ENCODE measurements at regions not wholly inside any gene's neighbourhood (a gene's known extent, or its start where the extent isn't known, plus 50 kb on each side); places are given as distances from the start of the nearest gene placed in this dataset.

- WGBS (ENCODE audit: insufficient coverage, low lambda C conversion rate): 76% methylated on average over 4 of the region's 5 CpGs
- DNase-seq: no peak
- Histone ChIP-seq H3K27ac (ENCODE audit: low read length) (no peak overlapping the region), H3K9me3 (ENCODE audit: control insufficient read depth, low read depth, low read length) (no peaks in the 10 kb centered on the region), H3K27me3 (ENCODE audit: control insufficient read depth, insufficient read depth, low read length) (no peaks in the 10 kb centered on the region), H3K36me3 (ENCODE audit: control insufficient read depth, insufficient read depth, low read length) (no peaks in the 10 kb centered on the region), H3K4me3 (ENCODE audit: low read length) (no peak overlapping the region), H3K4me1 (ENCODE audit: control insufficient read depth, insufficient read depth, low read length) (no peaks in the 10 kb centered on the region)
Measured at GRCh38 chr6:91097364-91097763, 510.5 kb upstream of the MAP3K7 start.

DNA sequence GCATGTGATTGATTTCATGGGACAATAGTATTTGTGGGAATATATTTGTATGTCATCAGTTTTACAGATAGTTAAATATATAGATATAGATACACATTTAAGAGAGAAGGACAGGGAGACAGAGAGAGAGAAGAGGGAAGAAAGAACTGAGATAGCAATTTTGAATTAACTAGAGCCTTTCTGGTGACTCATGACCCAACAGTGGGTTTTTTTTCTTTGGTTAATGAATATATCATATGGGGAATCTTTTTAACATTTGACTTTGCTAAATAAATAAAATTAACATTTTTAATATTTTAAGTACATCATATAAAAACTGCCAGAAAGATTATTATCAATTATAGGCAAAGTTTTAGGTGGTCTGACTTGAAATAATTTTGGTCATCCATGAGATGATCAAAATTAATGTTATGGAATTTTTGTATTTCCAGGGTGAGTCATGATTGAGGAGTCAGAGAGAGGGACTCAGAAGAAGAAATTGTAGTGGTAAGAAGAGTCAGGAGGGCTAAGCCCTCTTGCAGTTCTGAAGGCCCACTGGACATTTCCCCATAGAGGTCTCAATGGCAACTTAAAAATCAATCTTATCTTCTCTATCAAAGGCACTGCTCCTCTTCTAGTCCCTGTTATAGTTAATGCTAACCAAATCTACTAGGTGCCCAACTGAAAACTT, 508.1 kb upstream of the MAP3K7 start:
- DNase-seq: no peak
- H3K36me3 ChIP-seq (ENCODE audit: control insufficient read depth, insufficient read depth, low read length): no peaks in the 10 kb centered on the region
- H3K27ac ChIP-seq (ENCODE audit: low read length): no peak overlapping the region
- H3K4me1 ChIP-seq (ENCODE audit: control insufficient read depth, insufficient read depth, low read length): no peaks in the 10 kb centered on the region
- H3K9me3 ChIP-seq (ENCODE audit: control insufficient read depth, low read depth, low read length): no peaks in the 10 kb centered on the region
- H3K27me3 ChIP-seq (ENCODE audit: control insufficient read depth, insufficient read depth, low read length): no peaks in the 10 kb centered on the region
- no peak overlapping the region for H3K4me3 ChIP-seq (ENCODE audit: low read length)

DNA sequence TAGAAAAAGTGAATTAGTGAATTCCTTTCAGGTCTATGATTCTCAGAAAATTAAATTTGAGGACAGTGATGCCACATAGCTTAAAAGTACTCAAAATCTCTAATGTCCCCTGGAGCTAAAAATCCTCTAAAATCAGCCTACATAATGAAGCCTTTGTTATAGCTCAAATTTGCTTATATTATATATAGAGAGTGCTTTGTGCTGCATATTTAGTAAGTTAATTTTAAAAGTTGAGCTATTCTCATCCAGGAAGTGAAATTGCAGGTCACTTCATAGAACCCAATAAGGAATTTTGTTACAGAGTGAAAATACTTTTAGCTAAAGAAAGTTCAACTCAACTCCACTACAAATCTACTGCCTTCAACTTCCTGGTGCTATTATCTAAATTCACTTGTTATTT, 507.5 kb upstream of the MAP3K7 start:
- no peaks in the 10 kb centered on the region for H3K27me3 ChIP-seq (ENCODE audit: control insufficient read depth, insufficient read depth, low read length)
- H3K9me3 ChIP-seq (ENCODE audit: control insufficient read depth, low read depth, low read length): no peaks in the 10 kb centered on the region
- no peaks in the 10 kb centered on the region for H3K36me3 ChIP-seq (ENCODE audit: control insufficient read depth, insufficient read depth, low read length)
- no peaks in the 10 kb centered on the region for H3K4me1 ChIP-seq (ENCODE audit: control insufficient read depth, insufficient read depth, low read length)
- no peak overlapping the region for H3K4me3 ChIP-seq (ENCODE audit: low read length)
- no peak for DNase-seq
- H3K27ac ChIP-seq (ENCODE audit: low read length): no peak overlapping the region

- no peaks in the 10 kb centered on the region for H3K4me1 ChIP-seq (ENCODE audit: control insufficient read depth, insufficient read depth, low read length)
- no peaks in the 10 kb centered on the region for H3K9me3 ChIP-seq (ENCODE audit: control insufficient read depth, low read depth, low read length)
- no peaks in the 10 kb centered on the region for H3K36me3 ChIP-seq (ENCODE audit: control insufficient read depth, insufficient read depth, low read length)
- no peak for DNase-seq
- no peak overlapping the region for H3K4me3 ChIP-seq (ENCODE audit: low read length)
- WGBS (ENCODE audit: insufficient coverage, low lambda C conversion rate): 40% methylated on average over 1 of the region's 2 CpGs
- no peaks in the 10 kb centered on the region for H3K27me3 ChIP-seq (ENCODE audit: control insufficient read depth, insufficient read depth, low read length)
- no peak overlapping the region for H3K27ac ChIP-seq (ENCODE audit: low read length)
Measured at GRCh38 chr6:91088976-91089375, 502.1 kb upstream of the MAP3K7 start.

GRCh38 chr6:91088515-91088914, 501.6 kb upstream of the MAP3K7 start:
- Histone ChIP-seq H3K27ac (ENCODE audit: low read length) (no peak overlapping the region), H3K27me3 (ENCODE audit: control insufficient read depth, insufficient read depth, low read length) (no peaks in the 10 kb centered on the region), H3K36me3 (ENCODE audit: control insufficient read depth, insufficient read depth, low read length) (no peaks in the 10 kb centered on the region), H3K9me3 (ENCODE audit: control insufficient read depth, low read depth, low read length) (no peaks in the 10 kb centered on the region), H3K4me3 (ENCODE audit: low read length) (no peak overlapping the region), H3K4me1 (ENCODE audit: control insufficient read depth, insufficient read depth, low read length) (no peaks in the 10 kb centered on the region)
- DNase-seq: no peak
- WGBS (ENCODE audit: insufficient coverage, low lambda C conversion rate): 80% methylated on average over 1 of the region's 1 CpG

GRCh38 chr6:91087908-91088307, 501.0 kb upstream of the MAP3K7 start:
- Histone ChIP-seq H3K9me3 (ENCODE audit: control insufficient read depth, low read depth, low read length) (no peaks in the 10 kb centered on the region), H3K27ac (ENCODE audit: low read length) (no peak overlapping the region), H3K36me3 (ENCODE audit: control insufficient read depth, insufficient read depth, low read length) (no peaks in the 10 kb centered on the region), H3K4me3 (ENCODE audit: low read length) (no peak overlapping the region), H3K27me3 (ENCODE audit: control insufficient read depth, insufficient read depth, low read length) (no peaks in the 10 kb centered on the region), H3K4me1 (ENCODE audit: control insufficient read depth, insufficient read depth, low read length) (no peaks in the 10 kb centered on the region)
- WGBS (ENCODE audit: insufficient coverage, low lambda C conversion rate): 29% methylated on average over 1 of the region's 4 CpGs
- no peak for DNase-seq

DNA sequence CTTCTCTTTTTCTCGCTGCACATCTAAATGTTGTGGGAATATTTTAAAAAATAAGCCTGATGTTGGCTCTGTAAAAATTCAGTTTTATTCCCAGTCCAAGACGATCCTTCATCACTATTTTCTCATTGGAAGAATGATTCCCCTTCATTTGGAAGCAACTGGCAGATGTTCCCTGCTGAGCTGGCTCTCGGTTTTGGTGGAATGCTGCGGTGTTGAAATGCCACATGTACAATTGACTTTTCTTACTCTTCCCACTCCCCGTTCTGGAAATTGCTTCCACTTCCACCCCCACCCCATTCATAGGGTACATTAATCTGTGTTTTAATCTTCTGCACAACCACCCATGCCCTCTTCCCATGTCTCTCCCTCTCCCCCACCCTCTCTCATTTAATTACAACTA, 496.3 kb upstream of the MAP3K7 start:
- H3K36me3 ChIP-seq (ENCODE audit: control insufficient read depth, insufficient read depth, low read length): no peaks in the 10 kb centered on the region
- DNase-seq: no peak
- H3K27me3 ChIP-seq (ENCODE audit: control insufficient read depth, insufficient read depth, low read length): no peaks in the 10 kb centered on the region
- WGBS (ENCODE audit: insufficient coverage, low lambda C conversion rate): 80% methylated on average over 2 of the region's 5 CpGs
- H3K9me3 ChIP-seq (ENCODE audit: control insufficient read depth, low read depth, low read length): no peaks in the 10 kb centered on the region
- peaks cover 8% of the 10 kb centered on the region for H3K4me1 ChIP-seq (ENCODE audit: control insufficient read depth, insufficient read depth, low read length)
- H3K27ac ChIP-seq (ENCODE audit: low read length): no peak overlapping the region
- H3K4me3 ChIP-seq (ENCODE audit: low read length): no peak overlapping the region

DNA sequence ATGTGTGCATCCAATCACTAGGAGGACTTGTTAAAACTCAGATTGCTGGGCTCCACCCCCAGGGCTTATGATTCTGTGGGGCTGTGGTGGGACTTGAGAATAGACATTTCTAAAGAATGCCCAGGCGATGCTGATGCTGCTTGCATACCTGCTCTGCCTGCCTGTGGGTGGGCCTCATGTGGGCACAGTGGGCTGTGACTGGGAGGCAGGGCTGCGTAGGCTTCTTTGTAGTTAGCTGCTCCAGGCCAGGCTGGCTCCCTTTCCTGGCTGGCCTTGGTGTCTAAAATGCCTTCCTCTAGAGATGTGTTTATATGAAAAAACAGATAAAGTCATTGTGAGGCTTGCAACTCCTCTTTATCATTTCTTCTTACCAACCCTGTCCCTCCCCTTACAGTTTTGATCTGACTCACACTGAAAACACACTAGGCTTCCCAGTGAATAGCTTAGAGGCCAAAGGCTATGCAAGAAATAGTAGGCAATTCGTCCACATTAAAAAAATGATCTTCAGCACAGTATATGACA, 495.5 kb upstream of the MAP3K7 start:
- no CpG with 5 or more reads among the region's 3 CpGs for WGBS (ENCODE audit: insufficient coverage, low lambda C conversion rate)
- no peak for DNase-seq
- no peaks in the 10 kb centered on the region for H3K27me3 ChIP-seq (ENCODE audit: control insufficient read depth, insufficient read depth, low read length)
- no peak overlapping the region for H3K27ac ChIP-seq (ENCODE audit: low read length)
- H3K9me3 ChIP-seq (ENCODE audit: control insufficient read depth, low read depth, low read length): no peaks in the 10 kb centered on the region
- no peaks in the 10 kb centered on the region for H3K36me3 ChIP-seq (ENCODE audit: control insufficient read depth, insufficient read depth, low read length)
- H3K4me3 ChIP-seq (ENCODE audit: low read length): no peak overlapping the region
- peaks cover 8% of the 10 kb centered on the region for H3K4me1 ChIP-seq (ENCODE audit: control insufficient read depth, insufficient read depth, low read length)

DNA sequence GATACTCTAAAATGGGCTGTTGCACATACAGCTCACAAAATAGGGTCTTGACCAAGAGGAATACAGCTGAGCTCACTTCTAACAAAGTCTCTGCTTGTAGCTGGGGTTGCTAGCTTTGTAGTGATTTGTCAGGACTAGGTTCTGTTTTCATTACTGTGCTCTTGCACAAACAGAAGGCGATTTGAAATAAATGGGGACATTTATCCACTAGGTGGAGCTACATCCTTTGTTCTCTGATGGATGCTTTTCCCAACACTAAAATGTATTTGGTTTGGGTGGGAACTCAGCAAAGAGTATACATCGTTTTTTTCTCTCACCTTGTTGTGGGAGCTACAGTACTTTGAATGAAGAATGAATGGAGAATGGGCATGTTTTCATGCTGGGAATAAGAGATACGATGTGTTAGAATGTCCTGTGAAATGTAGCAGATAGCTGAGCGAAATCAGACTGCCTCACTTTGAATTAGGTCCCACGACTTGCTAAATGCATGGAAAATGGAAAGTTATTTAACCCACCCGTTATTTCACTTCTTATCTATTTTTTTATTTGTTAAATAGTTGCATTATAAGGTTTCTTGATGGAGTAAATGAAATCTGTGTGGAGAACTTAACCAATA, 494.7 kb upstream of the MAP3K7 start:
- H3K9me3 ChIP-seq (ENCODE audit: control insufficient read depth, low read depth, low read length): no peaks in the 10 kb centered on the region
- H3K36me3 ChIP-seq (ENCODE audit: control insufficient read depth, insufficient read depth, low read length): no peaks in the 10 kb centered on the region
- DNase-seq: peak; percentile 23 to 64
- 50% methylated on average over 4 of the region's 6 CpGs for WGBS (ENCODE audit: insufficient coverage, low lambda C conversion rate)
- H3K4me1 ChIP-seq (ENCODE audit: control insufficient read depth, insufficient read depth, low read length): peaks cover 8% of the 10 kb centered on the region
- no peak overlapping the region for H3K27ac ChIP-seq (ENCODE audit: low read length)
- no peak overlapping the region for H3K4me3 ChIP-seq (ENCODE audit: low read length)
- no peaks in the 10 kb centered on the region for H3K27me3 ChIP-seq (ENCODE audit: control insufficient read depth, insufficient read depth, low read length)

DNA sequence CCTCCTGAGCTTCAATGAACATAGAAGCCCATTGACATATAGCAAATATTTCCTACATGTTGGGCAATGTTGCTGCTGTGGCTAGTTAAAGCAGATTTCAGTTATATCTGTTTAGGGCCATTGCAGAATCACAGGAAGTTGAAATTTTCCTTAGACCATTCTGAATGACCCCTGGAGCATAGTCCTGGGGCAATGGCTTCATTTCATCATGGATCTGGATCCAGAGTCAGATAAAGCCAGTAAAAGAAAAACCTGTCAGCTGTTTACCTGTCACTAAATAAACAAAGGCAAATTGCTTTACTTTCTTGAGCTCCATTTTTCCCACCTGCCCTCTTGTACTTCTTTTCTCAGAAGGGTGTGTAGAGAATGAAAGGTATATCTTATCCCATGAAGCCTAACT, 494.0 kb upstream of the MAP3K7 start:
- no peaks in the 10 kb centered on the region for H3K27me3 ChIP-seq (ENCODE audit: control insufficient read depth, insufficient read depth, low read length)
- H3K36me3 ChIP-seq (ENCODE audit: control insufficient read depth, insufficient read depth, low read length): no peaks in the 10 kb centered on the region
- DNase-seq: peak in 1 of 2 donors; percentile 69
- H3K9me3 ChIP-seq (ENCODE audit: control insufficient read depth, low read depth, low read length): no peaks in the 10 kb centered on the region
- peaks cover 8% of the 10 kb centered on the region for H3K4me1 ChIP-seq (ENCODE audit: control insufficient read depth, insufficient read depth, low read length)
- no peak overlapping the region for H3K27ac ChIP-seq (ENCODE audit: low read length)
- no peak overlapping the region for H3K4me3 ChIP-seq (ENCODE audit: low read length)

DNA sequence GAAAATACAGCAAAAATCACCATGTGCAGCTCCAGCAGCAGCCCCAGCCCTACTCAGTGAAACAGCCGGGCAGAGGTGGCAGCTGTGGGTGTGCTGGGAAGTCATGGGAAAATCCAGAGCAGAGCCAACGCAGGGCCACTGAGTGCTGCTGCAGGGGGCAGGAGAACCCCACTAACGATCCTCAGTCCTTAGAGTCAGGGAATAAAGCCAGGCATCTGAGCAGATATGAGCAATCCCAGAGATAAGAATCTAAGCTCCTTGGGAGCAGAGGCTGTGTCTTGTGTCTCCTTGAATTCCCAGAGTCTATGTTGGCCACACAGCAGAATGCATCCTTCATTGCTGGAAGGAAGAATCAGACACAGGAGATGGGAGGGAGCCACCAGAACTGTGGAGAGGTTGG, 493.1 kb upstream of the MAP3K7 start:
- Histone ChIP-seq H3K4me3 (ENCODE audit: low read length) (no peak overlapping the region), H3K4me1 (ENCODE audit: control insufficient read depth, insufficient read depth, low read length) (peaks cover 8% of the 10 kb centered on the region), H3K27ac (ENCODE audit: low read length) (no peak overlapping the region), H3K27me3 (ENCODE audit: control insufficient read depth, insufficient read depth, low read length) (no peaks in the 10 kb centered on the region), H3K36me3 (ENCODE audit: control insufficient read depth, insufficient read depth, low read length) (no peaks in the 10 kb centered on the region), H3K9me3 (ENCODE audit: control insufficient read depth, low read depth, low read length) (no peaks in the 10 kb centered on the region)
- no CpG with 5 or more reads among the region's 3 CpGs for WGBS (ENCODE audit: insufficient coverage, low lambda C conversion rate)
- no peak for DNase-seq

Measured in large intestine (tissue), 3 donors.